ENCODE measurements at regions not wholly inside any gene's neighbourhood (a gene's known extent, or its start where the extent isn't known, plus 50 kb on each side); places are given as distances from the start of the nearest gene placed in this dataset.

GRCh38 chr1:209505044-209505443 lies 78.5 kb upstream of the CAMK1G start:
- no peaks in the 10 kb centered on the region for H3K36me3 ChIP-seq
- intact Hi-C loops (cut with DNase I), result no loop called here
- no peak for DNase-seq
- no peaks in the 10 kb centered on the region for H3K27me3 ChIP-seq
- no peak overlapping the region for H3K4me3 ChIP-seq
- H3K27ac ChIP-seq, result no peak overlapping the region
- WGBS, 2 donors, result 86 to 89% methylated on average over 1 of the region's 1 CpG
- H3K9me3 ChIP-seq, result peaks cover 0 to 9% (median 7%) of the 10 kb centered on the region in 4 donors
- TF ChIP-seq POLR2A (IDR thresholded peaks at IDR 0.05) (no peak), POLR2AphosphoS5 (IDR thresholded peaks at IDR 0.05) (no peak), EP300 (IDR thresholded peaks at IDR 0.05) (no peak), CTCF (IDR thresholded peaks at IDR 0.05) (no peak)
- H3K4me1 ChIP-seq, result no peaks in the 10 kb centered on the region

DNA sequence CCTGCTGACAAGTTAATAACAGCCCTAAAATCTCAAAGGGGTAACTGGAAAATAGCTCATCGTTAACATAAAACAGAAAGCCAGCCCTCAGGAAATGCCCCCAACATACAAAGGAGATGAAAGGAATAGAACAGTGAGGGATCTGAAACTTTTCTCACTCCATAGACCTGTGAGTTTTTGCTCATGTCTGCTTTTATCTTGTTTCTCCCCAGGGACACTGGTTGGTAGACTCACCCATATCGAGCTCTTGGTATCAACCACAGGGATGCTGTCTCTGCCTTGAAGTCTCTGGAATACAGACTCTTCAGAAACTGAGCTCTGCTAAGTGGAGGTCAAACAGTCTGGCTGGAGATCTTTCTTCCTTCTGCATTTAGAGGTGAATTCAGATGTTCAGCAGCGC lies 77.4 kb upstream of the CAMK1G start:
- intact Hi-C loops (cut with DNase I), result no loop called here
- H3K27me3 ChIP-seq, result no peaks in the 10 kb centered on the region
- H3K4me1 ChIP-seq, result no peaks in the 10 kb centered on the region
- peaks cover 0 to 9% (median 4%) of the 10 kb centered on the region in 4 donors for H3K9me3 ChIP-seq
- H3K4me3 ChIP-seq, result no peak overlapping the region
- TF ChIP-seq EP300 (IDR thresholded peaks at IDR 0.05) (no peak), POLR2AphosphoS5 (IDR thresholded peaks at IDR 0.05) (no peak), CTCF (IDR thresholded peaks at IDR 0.05) (no peak), POLR2A (IDR thresholded peaks at IDR 0.05) (no peak)
- no peak overlapping the region for H3K27ac ChIP-seq
- 75 to 89% methylated on average over 3 of the region's 3 CpGs for WGBS, 2 donors
- H3K36me3 ChIP-seq, result no peaks in the 10 kb centered on the region
- DNase-seq, result no peak

- DNase-seq, result no peak
- Histone ChIP-seq H3K27ac (no peak overlapping the region), H3K27me3 (no peaks in the 10 kb centered on the region), H3K9me3 (no peaks in the 10 kb centered on the region), H3K36me3 (no peaks in the 10 kb centered on the region), H3K4me1 (no peaks in the 10 kb centered on the region), H3K4me3 (no peak overlapping the region)
- 85 to 94% methylated on average over 5 of the region's 5 CpGs for WGBS, 2 donors
- TF ChIP-seq CTCF (IDR thresholded peaks at IDR 0.05), result no peak
- no peak for TF ChIP-seq POLR2A (IDR thresholded peaks at IDR 0.05)
- no peak for TF ChIP-seq POLR2AphosphoS5 (IDR thresholded peaks at IDR 0.05)
- TF ChIP-seq EP300 (IDR thresholded peaks at IDR 0.05), result no peak
- intact Hi-C loops (cut with DNase I), result no loop called here
Observed at GRCh38 chr1:209509039-209509438, 74.5 kb upstream of the CAMK1G start.

GRCh38 chr1:209510063-209510462 lies 73.5 kb upstream of the CAMK1G start:
- no peak overlapping the region for H3K4me3 ChIP-seq
- intact Hi-C loops (cut with DNase I), result no loop called here
- no peaks in the 10 kb centered on the region for H3K36me3 ChIP-seq
- no peaks in the 10 kb centered on the region for H3K27me3 ChIP-seq
- 60 to 81% methylated on average over 4 of the region's 4 CpGs for WGBS, 2 donors
- no peaks in the 10 kb centered on the region for H3K4me1 ChIP-seq
- no peak for DNase-seq
- H3K27ac ChIP-seq, result no peak overlapping the region
- TF ChIP-seq CTCF (IDR thresholded peaks at IDR 0.05) (no peak), EP300 (IDR thresholded peaks at IDR 0.05) (no peak), POLR2A (IDR thresholded peaks at IDR 0.05) (no peak), POLR2AphosphoS5 (IDR thresholded peaks at IDR 0.05) (no peak)
- no peaks in the 10 kb centered on the region for H3K9me3 ChIP-seq

GRCh38 chr1:209511169-209511568 lies 72.3 kb upstream of the CAMK1G start:
- 35 to 51% methylated on average over 3 of the region's 3 CpGs for WGBS, 2 donors
- H3K27me3 ChIP-seq, result no peaks in the 10 kb centered on the region
- TF ChIP-seq EP300 (IDR thresholded peaks at IDR 0.05) (no peak), POLR2AphosphoS5 (IDR thresholded peaks at IDR 0.05) (no peak), POLR2A (IDR thresholded peaks at IDR 0.05) (no peak), CTCF (IDR thresholded peaks at IDR 0.05) (no peak)
- intact Hi-C loops (cut with DNase I), result no loop called here
- H3K27ac ChIP-seq, result no peak overlapping the region
- H3K36me3 ChIP-seq, result no peaks in the 10 kb centered on the region
- no peaks in the 10 kb centered on the region for H3K4me1 ChIP-seq
- H3K9me3 ChIP-seq, result no peaks in the 10 kb centered on the region
- no peak for DNase-seq
- H3K4me3 ChIP-seq, result no peak overlapping the region

All from sigmoid colon (tissue), 6 donors.